Activated CD8-positive, alpha-beta T cell treated with anti-CD3 and anti-CD28 coated beads for 36 hours (primary cell): ENCODE measurements at regions not wholly inside any gene's neighbourhood (a gene's known extent, or its start where the extent isn't known, plus 50 kb on each side); places are given as distances from the start of the nearest gene placed in this dataset.
A peak's percentile ranks its signal among the peaks of the same experiment; 100 is the strongest.

Experiments
- ATAC-seq: fragments of 200-7000 bp; cut with Tn5 transposase; one replicate; pipeline ENCODE4 v1.10.0; 2021; ENCODE audit warnings: mild to moderate bottlenecking, moderate library complexity
- CTCF ChIA-PET: fragments of 350-600 bp; sonication (Branson Sonifier 250); formaldehyde crosslinking; loops from one replicate; lab custom pipeline; 2021; ENCODE audit warnings: antibody characterized with exemption; lab: Charles Lee
- POLR2A ChIA-PET: fragments of 350-600 bp; sonication (Branson Sonifier 250); formaldehyde crosslinking; loops from one replicate; lab custom pipeline; 2021; ENCODE audit warnings: antibody characterized with exemption; lab: Charles Lee
- DNase-seq: peaks from one replicate; pipeline ENCODE4 v3.0.0-alpha.2; 2020
- H3K27ac Mint-ChIP-seq: one replicate; pipeline ENCODE4 v1.8.0; 2021; ENCODE audit warnings: mild to moderate bottlenecking, mixed read lengths
- H3K27me3 Mint-ChIP-seq: one replicate; pipeline ENCODE4 v1.8.0; 2021; ENCODE audit warnings: mixed read lengths
- H3K36me3 Mint-ChIP-seq: one replicate; pipeline ENCODE4 v1.8.0; 2021; ENCODE audit warnings: low read depth, mixed read lengths
- H3K4me1 Mint-ChIP-seq: one replicate; pipeline ENCODE4 v1.8.0; 2021; ENCODE audit warnings: low read depth, mixed read lengths
- H3K4me3 Mint-ChIP-seq: one replicate; pipeline ENCODE4 v1.8.0; 2021; ENCODE audit warnings: mild to moderate bottlenecking, moderate library complexity, mixed read lengths
- H3K9me3 Mint-ChIP-seq: one replicate; pipeline ENCODE4 v1.8.0; 2021; ENCODE audit warnings: mixed read lengths
- intact Hi-C: fragments of 100-400 bp; cut with micrococcal nuclease; formaldehyde crosslinking; loops from one replicate; pipeline ENCODE4 v1.10.0; 2022
- TF ChIP-seq, protein P1 (sequence below): fragments of 200-600 bp; IDR thresholded peaks from one replicate; pipeline ENCODE4 v1.8.0; 2022; ENCODE audit warnings: antibody characterized with exemption, mild to moderate bottlenecking

DNA sequence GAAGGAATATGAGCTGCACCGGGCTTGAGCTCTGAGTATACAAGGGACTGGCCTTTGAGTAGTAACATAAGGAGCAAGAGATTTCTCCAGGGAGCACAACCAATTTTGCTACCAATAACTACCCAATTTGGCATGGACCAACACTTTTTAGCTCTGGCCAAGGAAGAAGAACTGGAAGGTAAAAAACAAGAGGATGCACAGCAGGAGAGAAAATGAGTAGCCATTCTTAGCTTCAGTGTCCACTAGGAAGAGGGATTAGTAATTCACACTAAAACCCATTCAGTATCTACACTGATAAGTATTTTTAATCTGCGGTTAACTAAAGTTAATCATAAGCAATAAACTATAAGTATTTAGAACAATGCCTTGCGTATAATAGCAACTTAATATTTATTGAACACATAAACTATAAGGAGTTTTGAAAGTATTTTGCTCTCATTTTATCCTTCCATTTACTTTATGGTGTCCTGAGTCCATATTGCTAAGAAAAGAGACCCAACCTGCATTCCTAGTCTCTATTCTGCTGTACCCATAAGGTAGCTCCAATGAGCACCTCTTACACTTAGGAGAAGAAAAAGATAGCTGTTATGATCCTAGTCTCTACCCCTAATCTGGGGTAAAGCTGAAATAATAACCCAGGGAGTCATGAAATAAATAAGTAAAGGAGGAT is 268.9 kb downstream of the IGSF11 start:
- intact Hi-C loops = no loop called here
- Mint-ChIP-seq H3K9me3 (no peaks in the 10 kb centered on the region), H3K36me3 (no peaks in the 10 kb centered on the region), H3K27me3 (peaks cover 2% of the 10 kb centered on the region), H3K4me3 (no peak overlapping the region), H3K4me1 (no peaks in the 10 kb centered on the region), H3K27ac (no peak overlapping the region)
- TF ChIP-seq, protein P1, sequence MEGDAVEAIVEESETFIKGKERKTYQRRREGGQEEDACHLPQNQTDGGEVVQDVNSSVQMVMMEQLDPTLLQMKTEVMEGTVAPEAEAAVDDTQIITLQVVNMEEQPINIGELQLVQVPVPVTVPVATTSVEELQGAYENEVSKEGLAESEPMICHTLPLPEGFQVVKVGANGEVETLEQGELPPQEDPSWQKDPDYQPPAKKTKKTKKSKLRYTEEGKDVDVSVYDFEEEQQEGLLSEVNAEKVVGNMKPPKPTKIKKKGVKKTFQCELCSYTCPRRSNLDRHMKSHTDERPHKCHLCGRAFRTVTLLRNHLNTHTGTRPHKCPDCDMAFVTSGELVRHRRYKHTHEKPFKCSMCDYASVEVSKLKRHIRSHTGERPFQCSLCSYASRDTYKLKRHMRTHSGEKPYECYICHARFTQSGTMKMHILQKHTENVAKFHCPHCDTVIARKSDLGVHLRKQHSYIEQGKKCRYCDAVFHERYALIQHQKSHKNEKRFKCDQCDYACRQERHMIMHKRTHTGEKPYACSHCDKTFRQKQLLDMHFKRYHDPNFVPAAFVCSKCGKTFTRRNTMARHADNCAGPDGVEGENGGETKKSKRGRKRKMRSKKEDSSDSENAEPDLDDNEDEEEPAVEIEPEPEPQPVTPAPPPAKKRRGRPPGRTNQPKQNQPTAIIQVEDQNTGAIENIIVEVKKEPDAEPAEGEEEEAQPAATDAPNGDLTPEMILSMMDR = no peak
- ATAC-seq (no peak), DNase-seq (no peak)
- CTCF ChIA-PET = interaction anchor here (0.6 kb wide), 1 partner anchor 1995 kb away, joined by 3 read pairs; no protein-coding TSS in a partner anchor
- POLR2A ChIA-PET = no interaction called here

DNA sequence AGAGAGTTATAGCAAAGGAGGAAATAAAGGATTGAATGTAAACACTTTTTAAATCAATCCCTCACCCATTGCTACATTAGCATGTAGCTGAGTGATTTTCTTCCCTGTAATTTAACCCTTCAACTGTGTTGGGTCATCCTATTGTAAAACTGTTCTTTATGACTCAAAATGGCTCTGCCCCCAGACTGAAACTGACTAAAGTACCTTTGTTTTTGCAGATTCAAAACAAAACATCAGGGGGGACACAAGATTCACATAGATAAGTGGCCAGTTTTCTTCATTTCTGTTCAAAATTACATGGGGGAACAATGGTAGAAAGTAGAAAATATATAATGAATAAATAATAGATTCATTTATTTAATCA is 268.4 kb downstream of the IGSF11 start:
- ChIA-PET CTCF (no interaction called here), POLR2A (no interaction called here)
- ATAC-seq (no peak), DNase-seq (no peak)
- H3K4me1 Mint-ChIP-seq = no peaks in the 10 kb centered on the region
- intact Hi-C loops = no loop called here
- H3K36me3 Mint-ChIP-seq = no peaks in the 10 kb centered on the region
- H3K27ac Mint-ChIP-seq = no peak overlapping the region
- peaks cover 2% of the 10 kb centered on the region for H3K27me3 Mint-ChIP-seq
- no peaks in the 10 kb centered on the region for H3K9me3 Mint-ChIP-seq
- H3K4me3 Mint-ChIP-seq = no peak overlapping the region
- TF ChIP-seq, protein P1 = no peak

DNA sequence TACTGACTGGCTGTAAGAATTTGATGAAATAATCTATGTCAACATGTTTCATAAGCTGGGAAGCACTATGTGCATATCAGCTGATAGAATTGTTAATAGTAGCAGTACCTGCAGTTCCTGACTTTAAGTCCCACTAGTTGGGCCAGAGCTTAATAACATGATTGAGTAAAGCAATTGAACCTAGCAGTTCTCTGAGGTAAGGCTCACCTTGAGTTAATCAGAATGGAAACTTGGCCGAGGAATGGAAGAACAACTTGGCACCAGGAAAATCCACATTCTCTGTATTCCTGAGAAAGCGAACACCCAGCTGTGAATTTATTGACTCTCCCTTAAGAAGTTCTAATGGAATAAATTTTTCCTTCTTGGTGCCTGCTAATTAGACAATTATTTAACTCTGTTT is 262.6 kb downstream of the IGSF11 start:
- H3K4me3 Mint-ChIP-seq = no peak overlapping the region
- TF ChIP-seq, protein P1 = no peak
- no peak overlapping the region for H3K27ac Mint-ChIP-seq
- CTCF ChIA-PET = no interaction called here
- H3K9me3 Mint-ChIP-seq = no peaks in the 10 kb centered on the region
- no peaks in the 10 kb centered on the region for H3K4me1 Mint-ChIP-seq
- no peak for DNase-seq
- no peak for ATAC-seq
- POLR2A ChIA-PET = no interaction called here
- no peaks in the 10 kb centered on the region for H3K36me3 Mint-ChIP-seq
- intact Hi-C loops = no loop called here
- peaks cover 2% of the 10 kb centered on the region for H3K27me3 Mint-ChIP-seq

DNA sequence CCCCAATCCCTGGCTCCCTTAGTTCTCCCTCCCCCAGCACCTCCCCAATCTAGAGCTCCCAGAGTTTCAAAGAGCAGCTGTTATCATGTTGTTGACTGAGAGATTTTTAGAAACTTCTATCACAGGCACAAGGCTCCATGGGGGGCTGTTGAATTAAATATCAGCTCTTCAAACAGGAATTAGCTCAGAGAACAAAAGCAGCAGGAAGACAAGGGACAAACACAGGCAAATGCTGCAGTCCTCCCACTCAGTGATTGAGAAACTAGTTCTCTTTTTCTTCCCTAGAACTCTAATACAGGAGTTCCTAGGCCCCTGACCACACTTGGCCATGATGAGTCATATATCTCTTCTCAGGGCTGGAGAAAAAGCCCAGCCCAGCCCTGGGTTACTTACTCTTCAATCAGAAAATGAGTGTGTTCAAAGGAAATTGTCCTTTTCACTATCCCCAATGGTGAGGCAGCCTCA is 262.1 kb downstream of the IGSF11 start:
- POLR2A ChIA-PET = no interaction called here
- Mint-ChIP-seq H3K27me3 (peaks cover 2% of the 10 kb centered on the region), H3K4me1 (no peaks in the 10 kb centered on the region), H3K36me3 (no peaks in the 10 kb centered on the region), H3K27ac (no peak overlapping the region), H3K4me3 (no peak overlapping the region), H3K9me3 (no peaks in the 10 kb centered on the region)
- intact Hi-C loops = no loop called here
- no peak for ATAC-seq
- DNase-seq = peak; percentile 2
- TF ChIP-seq, protein P1 = no peak
- CTCF ChIA-PET = no interaction called here

DNA sequence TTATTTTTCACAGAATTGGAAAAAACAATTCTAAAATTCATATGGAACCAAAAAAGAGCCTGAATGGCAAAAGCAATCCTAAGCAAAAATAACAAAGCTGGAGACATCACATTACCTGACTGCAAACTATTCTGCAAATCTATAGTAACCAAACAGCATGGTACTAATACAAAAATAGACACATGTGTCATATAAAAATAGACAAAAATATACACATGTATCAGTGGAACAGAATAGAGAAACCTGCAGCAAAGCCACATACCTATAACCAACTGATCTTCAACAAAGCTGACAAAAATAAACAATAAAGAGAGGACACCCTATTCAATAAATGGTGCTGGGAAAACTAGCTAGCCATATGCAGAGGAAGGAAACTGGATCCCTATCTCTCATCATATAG is 259.6 kb downstream of the IGSF11 start:
- ATAC-seq (no peak), DNase-seq (no peak)
- CTCF ChIA-PET = no interaction called here
- Mint-ChIP-seq H3K9me3 (no peaks in the 10 kb centered on the region), H3K4me1 (no peaks in the 10 kb centered on the region), H3K36me3 (no peaks in the 10 kb centered on the region), H3K27ac (no peak overlapping the region), H3K4me3 (no peak overlapping the region), H3K27me3 (peaks cover 2% of the 10 kb centered on the region)
- intact Hi-C loops = no loop called here
- POLR2A ChIA-PET = no interaction called here
- TF ChIP-seq, protein P1 = no peak
